ENCODE measurements at regions not wholly inside any gene's neighbourhood (a gene's known extent, or its start where the extent isn't known, plus 50 kb on each side); places are given as distances from the start of the nearest gene placed in this dataset.
A peak's percentile ranks its signal among the peaks of the same experiment; 100 is the strongest.

GRCh38 chr2:8216397-8216796 lies 465.5 kb upstream of the ID2 start:
- no peak for DNase-seq
- H3K9me3 ChIP-seq: no peaks in the 10 kb centered on the region
- H3K4me3 ChIP-seq: no peak overlapping the region
- H3K4me1 ChIP-seq: peaks cover 0 to 35% (median 3%) of the 10 kb centered on the region in 4 donors
- peak overlapping the region in 1 of 4 donors; percentile 55 for H3K27ac ChIP-seq
- no peaks in the 10 kb centered on the region for H3K27me3 ChIP-seq
- intact Hi-C loops (cut with DNase I): loop anchor here (5.0 to 10.0 kb wide), 3 partner anchors 39 to 792 kb away; no protein-coding TSS in a partner anchor
- 73 to 76% methylated on average over 1 of the region's 1 CpG for WGBS, 2 donors
- TF ChIP-seq POLR2AphosphoS5 (IDR thresholded peaks at IDR 0.05) (no peak), CTCF (IDR thresholded peaks at IDR 0.05) (no peak), POLR2A (IDR thresholded peaks at IDR 0.05) (no peak), EP300 (IDR thresholded peaks at IDR 0.05) (no peak)
- H3K36me3 ChIP-seq: no peaks in the 10 kb centered on the region

GRCh38 chr2:8217468-8218030 lies 464.3 kb upstream of the ID2 start:
- peak overlapping the region in 2 of 4 donors; percentile 13 to 55 for H3K27ac ChIP-seq
- intact Hi-C loops (cut with DNase I): loop anchor here (5.0 to 10.0 kb wide), 3 partner anchors 40 to 793 kb away; no protein-coding TSS in a partner anchor
- H3K36me3 ChIP-seq: no peaks in the 10 kb centered on the region
- no peak overlapping the region for H3K4me3 ChIP-seq
- H3K4me1 ChIP-seq: peaks cover 0 to 35% (median 3%) of the 10 kb centered on the region in 4 donors
- H3K9me3 ChIP-seq: no peaks in the 10 kb centered on the region
- no peak for DNase-seq
- 75 to 85% methylated on average over 9 of the region's 9 CpGs for WGBS, 2 donors
- no peaks in the 10 kb centered on the region for H3K27me3 ChIP-seq
- TF ChIP-seq POLR2A (IDR thresholded peaks at IDR 0.05) (no peak), POLR2AphosphoS5 (IDR thresholded peaks at IDR 0.05) (peak in 1 of 4 donors; percentile 15)

- 86 to 91% methylated on average over 8 of the region's 8 CpGs for WGBS, 2 donors
- Histone ChIP-seq H3K27ac (peak overlapping the region in 3 of 4 donors; percentile 60 to 78 (median 65)), H3K4me1 (peaks cover 0 to 35% (median 3%) of the 10 kb centered on the region in 4 donors), H3K27me3 (no peaks in the 10 kb centered on the region), H3K4me3 (no peak overlapping the region), H3K36me3 (no peaks in the 10 kb centered on the region), H3K9me3 (no peaks in the 10 kb centered on the region)
- TF ChIP-seq EP300 (IDR thresholded peaks at IDR 0.05) (no peak), POLR2A (IDR thresholded peaks at IDR 0.05) (no peak), CTCF (IDR thresholded peaks at IDR 0.05) (no peak)
- intact Hi-C loops (cut with DNase I): loop anchor here (5.0 to 10.0 kb wide), 3 partner anchors 42 to 794 kb away; no protein-coding TSS in a partner anchor
- DNase-seq: no peak
Observed at GRCh38 chr2:8219096-8219495, 462.8 kb upstream of the ID2 start.

GRCh38 chr2:8219631-8220355 lies 462.1 kb upstream of the ID2 start:
- intact Hi-C loops (cut with DNase I): loop anchor here (5.0 to 10.0 kb wide), 3 partner anchors 42 to 795 kb away; no protein-coding TSS in a partner anchor
- Histone ChIP-seq H3K4me3 (no peak overlapping the region), H3K27ac (peak overlapping the region; percentile 25 to 78 (median 62)), H3K4me1 (peaks cover 0 to 35% (median 3%) of the 10 kb centered on the region in 4 donors), H3K27me3 (no peaks in the 10 kb centered on the region), H3K36me3 (no peaks in the 10 kb centered on the region), H3K9me3 (no peaks in the 10 kb centered on the region)
- peak; percentile 87 for DNase-seq
- WGBS, 2 donors: 92 to 94% methylated on average over 22 of the region's 22 CpGs
- no peak for TF ChIP-seq EP300 (IDR thresholded peaks at IDR 0.05)
- peak in 3 of 4 donors; percentile 28 to 44 (median 35) for TF ChIP-seq POLR2AphosphoS5 (IDR thresholded peaks at IDR 0.05)
- peak in 1 of 4 experiments; percentile 30 for TF ChIP-seq CTCF (IDR thresholded peaks at IDR 0.05)
- TF ChIP-seq POLR2A (IDR thresholded peaks at IDR 0.05): no peak

GRCh38 chr2:8222979-8223694 lies 458.7 kb upstream of the ID2 start:
- DNase-seq: no peak

More at GRCh38 chr2:8222979-8223694, 458.7 kb upstream of the ID2 start:
- Histone ChIP-seq H3K36me3 (no peaks in the 10 kb centered on the region), H3K4me3 (no peak overlapping the region), H3K27me3 (no peaks in the 10 kb centered on the region), H3K4me1 (peaks cover 0 to 16% (median 0%) of the 10 kb centered on the region in 4 donors), H3K27ac (no peak overlapping the region), H3K9me3 (no peaks in the 10 kb centered on the region)
- 88 to 89% methylated on average over 9 of the region's 9 CpGs for WGBS, 2 donors
- no peak for TF ChIP-seq POLR2A (IDR thresholded peaks at IDR 0.05)
- TF ChIP-seq EP300 (IDR thresholded peaks at IDR 0.05): no peak
- no peak for TF ChIP-seq POLR2AphosphoS5 (IDR thresholded peaks at IDR 0.05)
- no peak for TF ChIP-seq CTCF (IDR thresholded peaks at IDR 0.05)
- intact Hi-C loops (cut with DNase I): no loop called here
